Skin of body (tissue), 1 donor: ENCODE measurements at regions not wholly inside any gene's neighbourhood (a gene's known extent, or its start where the extent isn't known, plus 50 kb on each side); places are given as distances from the start of the nearest gene placed in this dataset.
A peak's percentile ranks its signal among the peaks of the same experiment; 100 is the strongest.

Source experiments
- DNase-seq: peaks from one replicate; lab custom pipeline; 2025; lab: John Stamatoyannopoulos, UW

DNA sequence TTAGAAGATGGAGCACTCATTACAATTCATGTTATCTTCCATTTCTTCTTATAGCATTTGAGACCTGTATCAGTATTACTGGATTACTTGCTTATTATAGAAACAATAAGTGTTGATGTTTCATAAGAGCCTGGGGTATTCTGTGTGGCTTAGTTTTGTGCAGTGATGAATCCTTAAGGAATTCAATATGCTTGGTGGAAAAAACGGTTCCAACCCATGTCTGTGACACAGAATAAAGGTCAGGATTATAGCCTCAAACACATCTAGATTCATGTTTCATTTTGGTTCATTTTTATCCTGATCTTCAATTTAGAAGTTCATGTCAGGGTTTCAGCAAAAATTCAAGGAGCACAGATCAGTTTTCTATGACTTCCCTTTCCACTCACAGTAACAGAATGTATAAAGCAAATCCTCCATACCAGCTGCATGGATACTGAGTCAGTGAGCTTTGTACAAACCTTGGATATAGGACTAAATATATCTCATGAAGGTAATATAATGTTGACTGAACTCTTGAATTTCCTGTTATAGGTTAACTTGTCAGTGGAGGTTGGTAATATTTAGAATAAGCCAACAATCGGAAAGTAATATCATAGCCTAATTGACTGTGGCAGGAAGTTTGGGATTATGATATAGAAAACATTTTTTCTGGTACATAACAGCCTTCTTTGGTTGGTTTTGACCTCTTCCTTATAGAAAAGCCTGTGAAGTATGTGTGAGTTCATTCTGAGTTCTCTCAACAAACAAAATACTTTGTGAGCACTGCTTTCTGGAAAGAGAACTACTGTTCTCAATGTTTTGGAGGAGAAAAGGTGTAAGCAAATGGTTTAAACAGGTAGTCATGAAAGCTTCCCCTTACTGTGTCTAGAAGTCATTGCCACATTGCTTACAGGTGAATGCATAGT is 218.2 kb upstream of the TPM1 start:
- no peak for DNase-seq

DNA sequence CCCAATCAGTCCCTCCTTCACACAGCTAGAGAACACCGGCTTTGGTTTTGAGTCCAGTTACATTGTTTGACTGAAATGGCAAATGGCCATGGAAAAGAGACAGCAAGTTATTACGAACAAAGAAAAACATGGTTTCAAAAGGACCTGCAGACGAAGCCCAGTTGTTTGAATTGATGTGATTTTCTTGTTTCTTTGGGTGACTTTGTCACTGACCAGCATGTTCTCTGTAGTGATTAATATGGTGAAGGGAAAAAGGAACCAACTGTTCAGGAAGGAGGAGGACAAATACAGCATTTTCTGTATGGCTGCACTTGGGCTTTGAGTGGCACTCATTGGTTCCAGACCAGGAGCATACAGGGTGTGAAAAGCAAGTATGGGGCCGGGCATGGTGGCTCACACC is 217.4 kb upstream of the TPM1 start:
- no peak for DNase-seq

DNA sequence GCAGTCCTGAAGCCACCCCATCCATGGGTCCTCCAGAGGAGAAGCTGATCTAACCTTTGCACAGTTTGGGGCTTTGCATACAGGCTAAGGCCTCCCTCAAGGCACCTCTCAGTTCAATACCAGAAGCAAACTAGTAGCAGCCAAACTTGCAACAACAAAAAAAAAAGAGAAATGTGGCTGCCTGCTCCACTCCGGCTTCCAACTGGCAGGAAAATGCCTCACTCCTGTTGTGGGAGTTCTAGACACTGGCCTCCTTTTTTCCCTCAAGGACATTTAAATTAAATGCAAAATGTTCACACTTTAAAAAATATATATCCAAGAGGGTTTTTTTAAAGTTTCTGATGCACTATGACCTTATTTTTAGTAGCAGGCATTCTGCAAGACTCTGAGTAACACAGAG is 216.0 kb upstream of the TPM1 start:
- DNase-seq, result no peak

- DNase-seq, result no peak
These were observed 214.2 kb upstream of the TPM1 start for GRCh38 chr15:62828364-62828763.

DNA sequence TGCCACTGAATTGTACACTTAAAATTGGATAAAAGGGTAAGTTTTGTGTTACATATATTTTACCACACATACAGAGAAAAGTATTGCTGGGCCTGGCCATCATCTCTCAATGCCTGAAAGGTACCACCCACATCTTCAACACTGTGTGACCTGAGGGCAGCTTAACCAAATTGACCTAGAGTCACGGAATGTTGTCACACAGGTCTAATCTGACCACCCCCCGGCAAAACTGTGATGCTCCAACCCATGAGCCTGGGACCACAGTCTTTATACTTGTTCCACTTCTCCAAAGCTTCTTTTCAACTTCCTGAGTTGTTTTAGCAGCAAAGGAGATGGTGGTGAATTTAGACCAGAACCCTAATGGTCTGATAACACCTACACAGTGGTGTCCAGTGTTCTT is 210.3 kb upstream of the TPM1 start:
- DNase-seq, result no peak

DNA sequence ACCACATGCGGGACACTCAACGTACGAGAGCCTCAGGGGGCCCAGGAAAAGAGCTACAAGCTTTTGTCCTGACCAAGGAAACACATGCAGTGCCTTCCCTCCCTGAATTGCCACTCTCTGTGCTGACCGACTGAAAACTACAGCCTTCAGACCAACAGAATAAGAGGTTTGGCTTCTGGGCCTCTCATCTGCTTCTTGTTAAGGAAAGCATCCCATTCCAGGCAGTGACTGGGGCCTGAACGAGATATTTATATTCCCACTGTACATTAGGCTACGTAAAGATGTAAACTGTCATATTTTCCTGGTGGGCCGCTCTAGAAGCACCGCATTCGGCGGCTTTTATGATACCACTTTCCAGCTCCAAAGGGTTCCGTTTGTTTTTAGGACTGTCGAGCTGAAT is 208.9 kb upstream of the TPM1 start:
- DNase-seq, result peak; percentile 92

DNA sequence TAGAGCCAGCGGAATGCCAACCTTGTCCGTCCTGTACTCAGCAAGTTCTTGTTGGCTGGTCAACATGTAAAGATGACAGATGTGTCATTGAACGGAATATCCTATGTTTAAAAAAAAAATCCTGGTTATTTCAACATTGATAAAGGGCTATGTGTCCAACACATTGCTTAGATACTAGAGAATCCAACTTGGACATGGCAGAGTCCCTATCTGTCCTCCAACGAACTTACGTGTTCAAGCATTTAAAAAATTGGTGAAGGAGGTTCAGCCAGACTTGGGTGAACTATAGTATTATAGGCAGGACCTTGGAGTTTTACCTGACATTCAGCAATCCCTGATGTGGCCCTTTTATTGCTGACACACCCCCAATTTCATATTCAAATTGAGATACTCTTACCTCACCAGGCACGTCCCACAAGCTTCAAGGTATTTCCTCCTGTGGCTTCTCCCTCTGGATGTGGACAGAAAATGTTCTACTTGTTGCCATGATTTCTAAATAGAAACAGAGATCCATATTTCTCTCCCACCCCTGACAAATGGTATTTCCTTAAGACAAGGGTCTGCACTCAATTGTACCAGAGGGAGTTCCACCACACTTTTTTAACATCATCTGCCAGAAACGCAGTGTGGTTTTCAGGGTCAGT is 207.7 kb upstream of the TPM1 start:
- DNase-seq, result no peak

DNA sequence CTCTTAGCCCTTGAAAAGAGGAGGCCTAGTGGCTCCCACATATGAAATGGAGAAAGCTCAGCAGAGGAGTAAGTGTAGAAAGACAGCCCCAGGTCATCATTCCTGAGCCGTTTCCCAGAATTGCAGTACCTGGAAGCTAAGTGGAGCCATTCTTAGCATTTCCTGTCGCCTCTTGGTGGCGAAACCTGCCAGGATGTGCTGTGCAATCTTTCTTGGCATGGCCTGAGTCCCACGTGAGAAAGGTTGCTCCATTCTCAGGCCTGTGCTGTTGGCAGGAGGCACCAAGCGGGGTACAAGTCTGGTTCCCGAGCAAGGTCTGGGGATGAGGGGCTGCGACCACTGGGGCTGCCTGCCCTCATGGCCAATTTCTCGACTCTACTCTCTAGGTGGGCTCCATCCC is 207.2 kb upstream of the TPM1 start:
- DNase-seq, result no peak

DNA sequence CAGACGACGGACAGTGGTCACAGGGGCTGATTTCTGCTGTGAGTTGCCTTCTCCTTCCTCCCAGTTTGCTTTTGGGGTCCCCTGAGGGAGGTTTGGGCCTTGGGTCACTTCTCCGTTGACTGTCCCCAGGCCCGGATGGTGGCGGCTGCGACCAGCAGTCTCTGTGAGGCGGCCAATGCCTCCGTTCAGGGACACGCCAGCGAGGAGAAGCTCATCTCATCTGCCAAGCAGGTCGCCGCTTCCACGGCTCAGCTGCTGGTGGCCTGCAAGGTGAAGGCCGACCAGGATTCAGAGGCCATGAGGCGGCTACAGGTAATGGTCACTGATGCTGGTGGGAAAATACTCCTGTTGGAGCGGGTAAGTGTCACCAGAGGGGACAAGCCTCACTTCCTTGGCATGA is 206.8 kb upstream of the TPM1 start:
- no peak for DNase-seq

DNA sequence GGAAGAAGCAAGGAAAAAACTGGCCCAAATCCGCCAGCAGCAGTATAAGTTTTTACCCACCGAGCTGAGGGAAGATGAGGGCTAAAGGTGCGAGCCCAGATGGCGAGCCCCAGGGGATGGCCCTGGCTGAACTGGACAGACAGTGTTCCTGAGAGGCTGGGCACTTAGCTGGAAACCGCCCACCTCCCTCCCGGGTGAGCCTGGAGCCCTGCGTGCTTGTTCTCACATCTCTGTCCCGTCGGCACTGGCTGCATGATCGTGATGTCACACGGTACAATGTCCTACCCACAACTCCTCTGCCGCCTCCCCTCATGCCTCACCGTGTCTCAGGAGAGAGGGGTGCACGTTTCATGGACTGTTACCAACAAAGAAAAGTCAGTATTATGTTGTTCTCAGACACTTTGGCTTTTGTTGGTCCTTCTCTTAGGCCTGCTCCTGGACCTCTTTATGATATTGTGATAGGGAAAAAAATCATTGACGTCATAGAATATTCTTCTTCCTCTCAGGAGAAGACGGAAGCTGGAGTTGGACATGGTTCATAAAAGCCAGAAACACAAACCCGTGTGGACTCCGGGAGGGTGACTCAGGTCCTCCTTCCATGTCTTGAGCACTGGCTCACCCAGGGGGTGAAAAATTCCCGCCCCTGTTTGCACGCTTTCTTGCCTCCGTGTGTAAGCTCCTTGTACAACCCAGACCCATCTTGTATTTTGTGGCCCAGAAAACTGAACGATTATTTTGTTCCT is 201.8 kb upstream of the TPM1 start:
- no peak for DNase-seq

DNA sequence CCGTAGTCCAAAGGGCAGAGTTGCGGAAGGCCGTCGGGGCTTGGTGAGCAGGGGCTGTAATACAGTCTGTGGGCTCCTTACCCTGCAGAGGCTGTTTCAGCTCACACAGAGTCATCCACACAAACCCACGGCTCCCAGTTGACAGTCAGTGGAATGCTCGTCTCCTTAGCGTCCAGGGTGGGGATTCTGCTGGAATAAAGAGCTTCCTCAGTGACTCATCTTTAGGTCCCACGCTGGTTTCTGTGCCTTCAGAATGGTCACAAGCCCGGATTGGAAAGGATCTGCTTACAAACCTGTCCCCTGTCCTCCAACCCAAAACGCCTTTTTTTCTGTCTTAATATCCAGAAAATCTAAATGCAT is 201.3 kb upstream of the TPM1 start:
- no peak for DNase-seq

GRCh38 chr15:62841891-62842559 is 200.5 kb upstream of the TPM1 start:
- DNase-seq, result no peak

GRCh38 chr15:62843311-62843710 is 199.2 kb upstream of the TPM1 start:
- DNase-seq, result no peak

GRCh38 chr15:62844564-62845240 is 197.8 kb upstream of the TPM1 start:
- DNase-seq, result no peak

DNA sequence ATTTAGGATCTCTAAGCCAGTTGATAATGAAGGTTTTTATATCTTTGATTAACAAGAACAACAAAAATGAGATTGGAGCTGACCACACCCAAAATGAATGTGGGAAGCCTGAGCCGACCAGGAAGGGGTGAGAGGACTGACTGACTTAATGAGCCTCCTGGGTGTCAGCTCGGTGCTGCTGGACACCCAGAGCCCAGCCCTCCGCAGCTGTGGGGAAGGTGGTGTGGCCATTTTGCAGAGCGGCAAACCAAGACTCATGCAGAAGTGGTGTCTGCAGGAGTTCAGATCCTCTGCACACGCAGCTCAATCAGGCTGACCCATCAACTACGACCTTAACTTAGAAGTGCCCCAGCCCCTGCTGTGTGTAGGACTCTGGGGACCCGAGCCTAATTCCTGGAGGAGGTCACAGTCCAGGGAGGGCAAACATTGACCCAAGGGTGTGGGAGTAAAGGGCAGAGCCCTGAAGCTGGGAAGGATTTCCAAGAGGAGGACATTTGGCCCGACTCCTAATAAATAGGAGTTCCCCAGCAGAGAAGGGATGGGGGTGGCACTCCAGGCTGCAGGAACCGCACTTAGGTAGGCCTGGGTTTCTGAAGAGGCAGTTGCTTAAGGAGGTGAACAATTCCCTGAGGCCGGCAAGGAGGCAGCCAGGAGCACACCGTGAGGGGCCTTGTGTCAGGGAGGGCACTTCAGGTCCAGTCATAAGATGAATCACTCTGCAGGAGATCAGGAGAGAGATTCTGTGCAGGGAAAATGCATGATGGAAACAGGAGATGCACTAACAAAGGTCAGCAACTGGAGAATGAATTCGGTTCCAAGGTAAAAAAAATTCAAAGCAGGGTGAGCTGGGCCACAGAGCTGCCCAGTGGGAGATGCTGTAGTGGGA is 197.1 kb upstream of the TPM1 start:
- DNase-seq, result no peak

DNA sequence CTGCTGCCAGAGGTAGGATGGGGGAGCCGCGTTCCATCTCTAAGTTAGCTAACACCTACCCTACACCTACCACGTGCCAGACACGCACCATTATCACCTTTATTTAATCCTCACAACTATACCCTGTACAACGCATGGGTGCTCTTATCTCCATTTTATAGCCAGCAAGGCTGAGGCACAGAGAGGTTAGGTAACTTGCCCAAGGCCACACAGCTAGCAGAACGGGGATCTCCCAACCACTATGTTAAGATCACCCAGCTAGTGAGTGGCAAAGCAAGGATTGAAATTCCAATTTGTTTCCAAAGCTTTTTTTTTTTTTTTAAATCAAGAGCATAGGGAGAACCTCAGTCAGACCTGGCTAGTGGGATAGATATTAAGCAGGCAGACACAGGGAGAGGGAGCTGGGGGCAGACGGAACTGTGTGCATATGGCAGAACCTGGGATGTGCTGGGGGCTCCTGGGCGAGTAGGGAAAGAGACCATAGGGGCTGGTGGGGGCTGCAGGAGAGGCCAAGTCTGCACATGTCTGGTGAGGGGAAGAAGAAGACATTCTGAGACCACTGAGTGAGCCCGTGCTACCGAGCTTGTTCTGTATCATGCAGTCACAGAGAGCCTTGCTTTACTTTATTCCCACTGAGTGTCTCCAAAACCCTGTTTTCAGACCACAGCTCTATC is 196.3 kb upstream of the TPM1 start:
- DNase-seq, result no peak

DNA sequence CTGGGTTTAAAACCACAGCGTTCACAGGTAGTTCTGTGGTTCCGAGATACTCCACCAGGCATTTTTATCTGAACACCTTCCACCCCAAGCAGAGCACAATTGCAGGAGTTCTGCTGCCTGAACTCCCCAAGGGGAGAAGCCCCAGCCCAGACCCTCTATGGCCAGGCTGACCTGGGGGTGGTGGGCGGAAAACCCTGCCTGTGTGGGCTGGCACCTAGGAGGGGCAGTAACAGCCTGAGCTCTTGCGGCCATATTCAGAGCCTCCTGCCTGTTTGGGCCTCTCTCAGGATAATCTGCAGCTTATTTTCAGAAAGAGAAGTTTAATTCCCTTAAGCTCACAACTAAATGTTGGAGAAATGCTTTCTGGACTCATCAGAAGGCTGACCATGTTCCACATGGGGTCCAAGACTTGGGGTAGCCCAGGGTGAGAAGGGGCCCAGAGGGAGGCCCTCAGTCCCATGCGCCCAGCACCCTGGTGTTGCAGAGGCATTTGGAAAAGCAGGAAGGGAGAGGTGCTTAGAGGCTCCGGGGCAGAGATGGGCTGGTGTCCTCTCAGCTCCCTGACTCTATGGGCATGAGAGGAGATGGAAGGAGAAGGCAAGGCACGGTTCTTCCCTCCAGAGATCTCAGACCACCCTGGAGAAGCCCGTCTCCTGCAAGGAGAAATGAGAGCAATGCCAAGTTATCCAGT is 195.6 kb upstream of the TPM1 start:
- no peak for DNase-seq

GRCh38 chr15:62847900-62848489 is 194.6 kb upstream of the TPM1 start:
- DNase-seq, result no peak

- no peak for DNase-seq
These were observed 193.9 kb upstream of the TPM1 start for GRCh38 chr15:62848632-62849050.
